ENCODE measurements at regions not wholly inside any gene's neighbourhood (a gene's known extent, or its start where the extent isn't known, plus 50 kb on each side); places are given as distances from the start of the nearest gene placed in this dataset.
"Not testable (repeated sequence)": the region's sequence is repeated elsewhere in the genome, so short reads cannot be mapped to it uniquely, and the experiment has no call there.

DNA sequence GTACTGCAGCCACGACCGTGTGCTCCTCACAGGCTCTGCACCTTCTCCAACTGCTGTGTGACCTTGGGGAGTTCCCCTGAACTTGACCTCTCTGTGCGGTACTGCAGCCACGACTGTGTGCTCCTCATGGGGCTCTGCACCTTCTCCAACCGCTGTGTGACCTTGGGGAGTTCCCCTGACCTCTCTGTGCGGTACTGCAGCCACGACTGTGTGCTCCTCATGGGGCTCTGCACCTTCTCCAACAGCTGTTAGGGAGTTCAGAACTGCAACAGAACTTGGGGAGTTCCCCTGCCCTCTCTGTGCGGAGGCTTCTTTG, 294.6 kb downstream of the NDUFA10 start:
- not testable (repeated sequence) for H3K4me3 Mint-ChIP-seq; H3K27me3 Mint-ChIP-seq (ENCODE audit: insufficient read depth); H3K36me3 Mint-ChIP-seq (ENCODE audit: low read depth)

DNA sequence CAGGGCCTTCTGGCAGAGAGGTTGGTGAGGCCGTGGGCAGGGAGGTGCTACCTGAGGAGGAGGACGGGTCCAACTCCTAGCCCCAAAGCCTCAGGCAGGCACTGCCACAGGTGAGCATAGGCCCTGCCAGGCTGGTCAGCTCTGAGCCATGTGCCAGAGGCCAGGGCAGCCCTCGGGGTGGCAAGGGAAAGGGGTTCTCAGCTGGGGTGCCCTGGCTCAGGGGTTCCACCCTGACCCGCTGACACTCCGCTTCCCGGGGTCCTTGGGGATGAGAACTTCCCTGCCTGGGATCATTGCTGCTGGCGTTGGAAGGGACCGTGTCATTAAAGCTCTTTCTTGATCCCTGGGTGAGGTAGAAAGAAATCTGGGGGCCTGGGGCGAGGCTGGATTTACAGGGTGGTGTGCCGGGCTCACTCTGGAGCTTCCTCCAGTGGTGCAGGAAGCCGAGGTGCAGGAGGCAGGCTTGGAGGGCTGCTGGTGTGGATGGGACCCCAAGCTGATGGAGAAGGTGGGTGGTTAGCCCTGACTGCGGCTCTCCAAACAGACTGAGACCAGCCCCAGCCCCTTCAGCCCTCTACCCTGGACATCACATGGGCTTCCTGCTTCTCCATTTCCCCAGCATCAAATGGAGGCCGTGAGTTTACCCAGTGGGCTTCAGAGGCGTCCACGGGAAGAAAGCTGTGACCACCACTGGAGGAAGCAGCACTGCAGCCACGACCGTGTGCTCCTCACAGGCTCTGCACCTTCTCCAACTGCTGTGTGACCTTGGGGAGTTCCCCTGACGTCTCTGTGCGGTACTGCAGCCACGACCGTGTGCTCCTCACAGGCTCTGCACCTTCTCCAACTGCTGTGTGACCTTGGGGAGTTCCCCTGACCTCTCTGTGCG, 295.2 kb downstream of the NDUFA10 start:
- Mint-ChIP-seq H3K4me1 (ENCODE audit: low read depth) (no peaks in the 10 kb centered on the region), H3K9me3 (peaks cover 9% of the 10 kb centered on the region), H3K27ac (no peak overlapping the region), H3K4me3 (no peak overlapping the region), H3K36me3 (ENCODE audit: low read depth) (no peaks in the 10 kb centered on the region), H3K27me3 (ENCODE audit: insufficient read depth) (no peaks in the 10 kb centered on the region)
- no peak for DNase-seq (ENCODE audit: low spot score)
- intact Hi-C loops (cut with micrococcal nuclease): no loop called here

More for the DNA sequence above, 294.6 kb downstream of the NDUFA10 start:
- H3K4me1 Mint-ChIP-seq (ENCODE audit: low read depth); H3K9me3 Mint-ChIP-seq; intact Hi-C loops (cut with micrococcal nuclease); H3K27ac Mint-ChIP-seq; DNase-seq (ENCODE audit: low spot score): not testable (repeated sequence)

- no peaks in the 10 kb centered on the region for H3K27me3 Mint-ChIP-seq (ENCODE audit: insufficient read depth)
- H3K27ac Mint-ChIP-seq: no peak overlapping the region
- intact Hi-C loops (cut with micrococcal nuclease): no loop called here
- no peak overlapping the region for H3K4me3 Mint-ChIP-seq
- peaks cover 7% of the 10 kb centered on the region for H3K9me3 Mint-ChIP-seq
- DNase-seq (ENCODE audit: low spot score): no peak
- no peaks in the 10 kb centered on the region for H3K36me3 Mint-ChIP-seq (ENCODE audit: low read depth)
- H3K4me1 Mint-ChIP-seq (ENCODE audit: low read depth): no peaks in the 10 kb centered on the region
Observed at GRCh38 chr2:239729151-239729550, 296.0 kb downstream of the NDUFA10 start.

- no peak for DNase-seq (ENCODE audit: low spot score)
- Mint-ChIP-seq H3K4me3 (no peak overlapping the region), H3K27me3 (ENCODE audit: insufficient read depth) (no peaks in the 10 kb centered on the region), H3K27ac (no peak overlapping the region), H3K9me3 (peaks cover 3% of the 10 kb centered on the region), H3K36me3 (ENCODE audit: low read depth) (no peaks in the 10 kb centered on the region), H3K4me1 (ENCODE audit: low read depth) (no peaks in the 10 kb centered on the region)
- intact Hi-C loops (cut with micrococcal nuclease): no loop called here
Observed at GRCh38 chr2:239728751-239729150, 296.4 kb downstream of the NDUFA10 start.

DNA sequence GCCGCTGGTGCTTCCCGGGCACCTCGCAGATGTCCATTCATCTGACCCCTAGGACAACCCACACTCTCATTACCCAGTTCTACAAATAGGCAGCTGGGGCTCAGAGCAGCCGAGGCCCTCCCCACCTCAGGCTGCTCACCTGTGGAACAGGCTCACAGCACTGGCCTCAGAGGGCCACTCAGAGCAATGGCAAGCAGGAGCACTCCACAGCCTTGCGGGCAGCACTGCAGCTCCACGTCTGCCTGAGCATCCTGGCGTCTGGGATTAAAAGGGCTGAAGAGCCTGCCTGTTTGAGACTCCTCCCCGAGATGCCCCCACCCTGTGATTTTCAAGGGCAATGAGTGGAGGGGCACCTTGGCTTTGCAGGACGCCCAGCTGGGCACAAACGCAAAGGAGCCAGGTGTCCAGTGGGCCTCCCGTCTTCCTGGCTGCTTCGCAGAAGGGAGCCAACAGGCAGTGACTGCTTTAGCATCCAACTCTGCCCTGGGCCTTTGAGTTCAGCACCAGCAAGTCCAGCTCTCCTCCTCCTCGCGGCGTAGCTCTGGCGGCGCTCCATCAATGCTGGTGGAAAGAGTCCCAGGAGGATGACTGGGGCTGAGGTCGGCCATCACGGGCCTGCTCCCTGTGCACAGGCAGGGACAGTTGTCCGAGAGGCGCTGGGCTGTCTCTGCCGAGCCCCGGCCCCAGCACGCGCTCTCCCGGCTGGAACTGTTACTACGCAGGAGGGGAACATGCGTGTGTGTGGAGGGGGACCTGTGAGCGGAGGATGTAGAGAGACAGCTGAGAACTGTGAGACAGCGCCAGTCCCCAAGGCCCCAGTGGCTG, 297.2 kb downstream of the NDUFA10 start:
- Mint-ChIP-seq H3K4me1 (ENCODE audit: low read depth) (no peaks in the 10 kb centered on the region), H3K27ac (no peak overlapping the region), H3K9me3 (no peaks in the 10 kb centered on the region), H3K4me3 (no peak overlapping the region), H3K27me3 (ENCODE audit: insufficient read depth) (no peaks in the 10 kb centered on the region), H3K36me3 (ENCODE audit: low read depth) (no peaks in the 10 kb centered on the region)
- intact Hi-C loops (cut with micrococcal nuclease): no loop called here
- no peak for DNase-seq (ENCODE audit: low spot score)

GRCh38 chr2:239727182-239727775, 297.9 kb downstream of the NDUFA10 start:
- no peaks in the 10 kb centered on the region for H3K9me3 Mint-ChIP-seq
- intact Hi-C loops (cut with micrococcal nuclease): no loop called here
- no peak overlapping the region for H3K4me3 Mint-ChIP-seq
- no peaks in the 10 kb centered on the region for H3K27me3 Mint-ChIP-seq (ENCODE audit: insufficient read depth)
- H3K4me1 Mint-ChIP-seq (ENCODE audit: low read depth): no peaks in the 10 kb centered on the region
- no peak for DNase-seq (ENCODE audit: low spot score)
- no peaks in the 10 kb centered on the region for H3K36me3 Mint-ChIP-seq (ENCODE audit: low read depth)
- H3K27ac Mint-ChIP-seq: no peak overlapping the region

DNA sequence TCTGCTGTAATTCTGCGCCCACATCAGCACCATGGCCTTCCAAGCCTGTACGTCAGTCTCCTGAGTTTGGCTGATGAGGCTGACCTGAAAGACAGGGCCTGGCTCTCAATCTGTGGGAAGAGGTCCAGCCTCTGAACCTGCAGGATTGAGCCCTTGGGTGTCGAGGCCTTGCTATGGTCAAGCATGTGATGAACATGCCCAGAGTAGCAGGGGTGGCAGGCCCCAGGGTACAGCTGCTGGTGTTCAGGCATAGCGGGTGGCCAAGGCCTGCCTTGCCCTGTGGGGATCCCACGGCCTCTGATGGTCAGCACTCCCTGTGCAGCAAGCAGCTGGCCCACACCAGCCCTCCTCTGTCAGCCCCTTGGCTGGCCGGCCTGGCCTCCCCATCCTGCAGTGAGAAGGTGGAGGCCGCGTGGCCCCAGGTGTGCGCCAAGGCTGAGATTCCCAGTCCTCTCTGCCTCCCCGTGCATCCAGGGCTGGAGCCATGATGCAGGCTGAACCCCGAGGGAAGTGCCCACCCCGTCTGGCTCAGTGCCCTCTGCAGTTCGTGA, 298.4 kb downstream of the NDUFA10 start:
- Mint-ChIP-seq H3K27ac (no peak overlapping the region), H3K36me3 (ENCODE audit: low read depth) (no peaks in the 10 kb centered on the region), H3K4me1 (ENCODE audit: low read depth) (no peaks in the 10 kb centered on the region), H3K27me3 (ENCODE audit: insufficient read depth) (no peaks in the 10 kb centered on the region), H3K9me3 (no peaks in the 10 kb centered on the region), H3K4me3 (no peak overlapping the region)
- no peak for DNase-seq (ENCODE audit: low spot score)
- intact Hi-C loops (cut with micrococcal nuclease): no loop called here

DNA sequence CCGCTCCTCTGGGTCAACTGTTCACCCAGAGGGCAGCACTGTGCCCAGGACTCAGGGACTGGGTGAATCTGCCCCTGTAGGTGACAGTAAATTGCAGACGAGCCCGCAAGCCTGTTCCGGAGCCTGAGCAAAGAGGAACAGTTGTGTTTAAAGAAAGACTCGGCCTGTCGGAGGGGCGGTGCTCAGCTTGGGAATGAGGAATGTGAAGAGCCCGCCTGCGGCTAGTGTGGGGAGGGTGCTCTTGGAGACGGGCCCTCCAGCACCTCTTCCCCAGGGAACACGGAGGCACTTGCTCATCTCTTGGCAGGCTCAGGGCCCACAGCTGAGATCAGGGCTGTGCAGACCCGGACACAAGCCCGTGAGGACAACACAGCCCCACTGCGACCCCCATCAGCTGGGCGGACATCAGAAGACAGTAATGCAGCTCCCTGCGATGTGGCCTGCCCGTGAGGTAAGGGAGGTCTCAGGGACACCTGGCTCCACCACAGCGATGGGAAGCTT, 299.0 kb downstream of the NDUFA10 start:
- Mint-ChIP-seq H3K4me1 (ENCODE audit: low read depth) (no peaks in the 10 kb centered on the region), H3K36me3 (ENCODE audit: low read depth) (no peaks in the 10 kb centered on the region), H3K9me3 (no peaks in the 10 kb centered on the region), H3K27ac (no peak overlapping the region), H3K4me3 (no peak overlapping the region), H3K27me3 (ENCODE audit: insufficient read depth) (no peaks in the 10 kb centered on the region)
- intact Hi-C loops (cut with micrococcal nuclease): no loop called here
- DNase-seq (ENCODE audit: low spot score): no peak

DNA sequence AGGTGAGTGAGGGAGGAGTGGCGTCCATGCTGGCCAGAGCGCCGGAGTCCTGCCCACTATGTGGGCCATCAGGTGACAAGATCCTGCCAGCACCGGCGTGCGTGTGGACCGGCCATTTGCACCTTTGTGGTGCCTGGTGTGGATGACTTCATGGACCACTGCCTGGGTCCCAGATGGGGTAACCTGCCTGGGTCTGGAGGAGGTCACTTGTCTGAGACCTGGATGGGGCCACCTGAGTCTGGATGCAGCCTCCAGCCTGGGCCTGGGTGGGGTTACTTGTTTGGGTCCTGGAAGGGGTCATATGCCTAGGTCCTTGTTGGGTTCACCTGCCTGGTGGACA, 299.6 kb downstream of the NDUFA10 start:
- Mint-ChIP-seq H3K9me3 (no peaks in the 10 kb centered on the region), H3K36me3 (ENCODE audit: low read depth) (no peaks in the 10 kb centered on the region), H3K27me3 (ENCODE audit: insufficient read depth) (no peaks in the 10 kb centered on the region), H3K27ac (no peak overlapping the region), H3K4me1 (ENCODE audit: low read depth) (no peaks in the 10 kb centered on the region), H3K4me3 (no peak overlapping the region)
- DNase-seq (ENCODE audit: low spot score): no peak
- intact Hi-C loops (cut with micrococcal nuclease): no loop called here

- no peaks in the 10 kb centered on the region for H3K27me3 Mint-ChIP-seq (ENCODE audit: insufficient read depth)
Observed at GRCh38 chr2:239724851-239725550, 300.1 kb downstream of the NDUFA10 start.

GRCh38 chr2:239724194-239724849, 300.8 kb downstream of the NDUFA10 start:
- no peak overlapping the region for H3K27ac Mint-ChIP-seq
- no peak for DNase-seq (ENCODE audit: low spot score)
- no peaks in the 10 kb centered on the region for H3K36me3 Mint-ChIP-seq (ENCODE audit: low read depth)
- H3K9me3 Mint-ChIP-seq: no peaks in the 10 kb centered on the region
- H3K4me1 Mint-ChIP-seq (ENCODE audit: low read depth): no peaks in the 10 kb centered on the region
- no peak overlapping the region for H3K4me3 Mint-ChIP-seq
- no peaks in the 10 kb centered on the region for H3K27me3 Mint-ChIP-seq (ENCODE audit: insufficient read depth)
- intact Hi-C loops (cut with micrococcal nuclease): no loop called here

More at GRCh38 chr2:239724851-239725550, 300.1 kb downstream of the NDUFA10 start:
- DNase-seq (ENCODE audit: low spot score): no peak
- no peak overlapping the region for H3K4me3 Mint-ChIP-seq
- no peaks in the 10 kb centered on the region for H3K36me3 Mint-ChIP-seq (ENCODE audit: low read depth)
- no peaks in the 10 kb centered on the region for H3K4me1 Mint-ChIP-seq (ENCODE audit: low read depth)
- H3K27ac Mint-ChIP-seq: no peak overlapping the region
- intact Hi-C loops (cut with micrococcal nuclease): no loop called here
- H3K9me3 Mint-ChIP-seq: no peaks in the 10 kb centered on the region

Measured in activated T-helper 1 cell treated with anti-CD3 and anti-CD28 coated beads, Interleukin-12 subunit alpha, Interleukin-12 subunit beta, Interleukin-2, Interleukin-4 antibody, amounts not matched to agents 30 ng/mL and 10 ng/mL and 1 ng/mL, durations not matched to agents 14 hours and 24 hours and 36 hours (primary cell).